GM06990 (cell line): ENCODE measurements at regions not wholly inside any gene's neighbourhood (a gene's known extent, or its start where the extent isn't known, plus 50 kb on each side); places are given as distances from the start of the nearest gene placed in this dataset.

Experiments
- DNase-seq: peaks from one replicate; pipeline ENCODE4 v3.0.0-alpha.2; 2011; ENCODE audit not compliant: insufficient read length; ENCODE audit errors: extremely low read depth
- H3K27me3 ChIP-seq: replicated peaks from 2 replicates; pipeline ENCODE4 v1.6.0; 2011; ENCODE audit warnings: low read length; ENCODE audit not compliant: control insufficient read depth, insufficient read depth
- H3K36me3 ChIP-seq: 2 replicates; pipeline ENCODE4 v1.5.1; 2011; ENCODE audit warnings: low read length; ENCODE audit not compliant: control insufficient read depth, insufficient read depth
- H3K4me3 ChIP-seq: replicated peaks from 2 replicates; pipeline ENCODE4 v1.5.1; 2011; ENCODE audit warnings: low read depth, mild to moderate bottlenecking, control low read depth, low read length
- CTCF ChIP-seq: IDR thresholded peaks from 2 replicates; pipeline ENCODE4 v1.5.1; 2011; ENCODE audit warnings: low read length, control low read depth, mild to moderate bottlenecking, inconsistent platforms; ENCODE audit not compliant: insufficient read depth, poor library complexity, severe bottlenecking

DNA sequence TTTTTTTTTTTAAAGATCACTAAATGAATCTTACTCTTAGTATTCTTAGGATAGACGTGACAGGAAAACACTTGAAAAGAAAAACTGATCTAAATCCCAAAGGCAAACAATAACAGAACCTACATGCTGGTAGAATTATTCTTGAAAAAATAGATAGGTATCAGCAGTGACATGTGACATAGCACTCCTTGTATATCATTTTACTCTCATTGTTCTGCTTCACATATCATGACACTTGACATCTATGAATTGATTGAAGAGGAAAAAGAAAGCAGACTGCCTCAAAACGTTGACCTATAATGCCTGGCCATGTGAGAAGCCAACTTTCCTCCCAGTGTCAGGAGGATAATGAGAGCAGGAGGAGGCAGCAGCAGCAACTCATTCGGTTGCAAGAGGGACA is 555.2 kb downstream of the GABRG1 start:
- Histone ChIP-seq H3K4me3 (no peak overlapping the region), H3K36me3 (no peaks in the 10 kb centered on the region), H3K27me3 (no peaks in the 10 kb centered on the region)
- no peak for TF ChIP-seq CTCF
- DNase-seq, result no peak

DNA sequence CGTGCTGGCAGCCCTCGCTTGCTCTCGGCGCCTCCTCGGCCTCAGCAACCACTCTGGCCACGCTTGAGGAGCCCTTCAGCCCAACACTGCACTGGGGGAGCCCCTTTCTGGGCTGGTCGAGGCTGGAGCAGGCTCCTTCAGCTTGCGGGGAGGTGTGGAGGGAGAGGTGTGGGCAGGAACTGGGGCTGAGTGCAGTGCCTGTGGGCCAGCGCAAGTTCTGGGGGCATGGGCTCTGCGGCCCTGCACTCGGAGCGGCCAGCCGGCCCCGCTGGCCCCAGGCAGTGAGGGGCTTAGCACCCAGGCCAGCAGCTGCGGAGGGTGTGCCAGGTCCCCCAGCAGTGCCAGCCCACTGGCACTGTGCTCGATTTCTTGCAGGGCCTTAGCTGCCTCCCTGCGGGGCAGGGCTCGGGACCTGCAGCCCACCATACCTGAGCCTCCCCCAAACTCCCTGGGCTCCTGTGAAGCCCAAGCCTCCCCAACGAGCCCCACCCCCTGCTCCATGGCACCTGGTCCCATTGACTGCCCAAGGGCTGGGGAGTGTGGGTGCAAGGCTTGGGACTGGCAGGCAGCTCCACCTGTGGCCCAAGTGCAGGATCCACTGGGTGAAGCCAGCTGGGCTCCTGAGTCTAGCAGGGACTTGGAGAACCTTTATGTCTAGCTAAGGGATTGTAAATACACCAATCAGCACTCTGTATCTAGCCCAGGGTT is 556.8 kb downstream of the GABRG1 start:
- Histone ChIP-seq H3K4me3 (no peak overlapping the region), H3K27me3 (no peaks in the 10 kb centered on the region), H3K36me3 (no peaks in the 10 kb centered on the region)
- no peak for DNase-seq
- no peak for TF ChIP-seq CTCF

DNA sequence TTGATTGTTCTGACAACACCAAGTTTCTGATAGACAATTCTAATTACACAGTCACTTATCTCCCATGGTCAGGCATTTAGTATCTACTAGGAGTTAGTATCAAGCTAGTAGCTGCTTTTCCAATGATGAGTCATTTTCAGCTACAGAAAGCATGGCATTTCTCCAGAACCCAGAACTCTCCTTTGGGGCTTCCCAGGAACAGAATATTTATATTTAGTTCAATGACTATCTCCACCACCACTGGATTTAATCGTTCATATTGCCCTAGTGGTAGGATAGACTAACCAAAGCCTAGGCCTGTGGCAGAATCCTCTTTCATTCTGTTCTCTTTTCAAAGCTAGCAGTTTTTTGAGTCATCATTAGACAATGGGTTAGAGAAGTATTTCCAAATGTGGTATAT is 569.4 kb downstream of the GABRG1 start:
- DNase-seq, result no peak
- no peak for TF ChIP-seq CTCF
- Histone ChIP-seq H3K4me3 (no peak overlapping the region), H3K27me3 (no peaks in the 10 kb centered on the region), H3K36me3 (no peaks in the 10 kb centered on the region)

DNA sequence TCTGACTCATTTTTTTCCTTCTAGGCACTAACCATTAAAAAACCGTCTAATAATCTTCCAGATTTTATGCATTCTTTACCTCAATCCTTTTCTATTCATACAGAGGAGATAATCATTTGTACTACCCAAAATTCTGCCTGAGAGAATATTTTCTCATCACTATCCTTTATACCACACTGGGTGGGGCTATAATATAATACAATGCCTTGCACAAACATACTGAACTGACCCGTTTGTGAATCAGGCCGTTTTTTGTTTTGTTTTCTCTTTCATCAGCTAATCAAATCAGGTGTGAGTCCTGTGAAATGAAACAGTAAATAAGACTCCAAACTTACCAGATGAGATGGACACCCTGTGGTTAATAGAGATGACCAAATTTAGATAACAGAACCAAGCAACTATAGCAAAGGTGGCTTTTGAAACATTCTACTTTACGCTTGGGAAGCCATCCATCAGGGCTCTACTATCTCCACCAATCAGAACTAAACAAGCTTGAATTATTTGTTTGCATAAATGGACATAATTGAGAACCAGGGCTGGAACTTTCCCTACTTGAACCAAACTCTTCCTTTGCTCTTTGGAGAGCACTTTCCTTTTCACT is 573.0 kb downstream of the GABRG1 start:
- Histone ChIP-seq H3K36me3 (no peaks in the 10 kb centered on the region), H3K4me3 (no peak overlapping the region), H3K27me3 (no peaks in the 10 kb centered on the region)
- DNase-seq, result no peak
- no peak for TF ChIP-seq CTCF

- no peaks in the 10 kb centered on the region for H3K27me3 ChIP-seq
- no peak for DNase-seq
- TF ChIP-seq CTCF, result no peak
- no peaks in the 10 kb centered on the region for H3K36me3 ChIP-seq
- H3K4me3 ChIP-seq, result no peak overlapping the region
These were observed 584.6 kb downstream of the GABRG1 start for GRCh38 chr4:45539142-45539814.
